HG02678 (cell line): ENCODE measurements at regions not wholly inside any gene's neighbourhood (a gene's known extent, or its start where the extent isn't known, plus 50 kb on each side); places are given as distances from the start of the nearest gene placed in this dataset.

Experiments
- ATAC-seq: cut with Tn5 transposase; IDR thresholded peaks from one replicate; pipeline ENCODE4 v1.9.1; 2021; ENCODE audit warnings: mild to moderate bottlenecking, moderate library complexity; ENCODE audit not compliant: unreplicated experiment

- ATAC-seq: no peak
Measured at GRCh38 chr2:42908518-42909200, 116.3 kb upstream of the HAAO start.

DNA sequence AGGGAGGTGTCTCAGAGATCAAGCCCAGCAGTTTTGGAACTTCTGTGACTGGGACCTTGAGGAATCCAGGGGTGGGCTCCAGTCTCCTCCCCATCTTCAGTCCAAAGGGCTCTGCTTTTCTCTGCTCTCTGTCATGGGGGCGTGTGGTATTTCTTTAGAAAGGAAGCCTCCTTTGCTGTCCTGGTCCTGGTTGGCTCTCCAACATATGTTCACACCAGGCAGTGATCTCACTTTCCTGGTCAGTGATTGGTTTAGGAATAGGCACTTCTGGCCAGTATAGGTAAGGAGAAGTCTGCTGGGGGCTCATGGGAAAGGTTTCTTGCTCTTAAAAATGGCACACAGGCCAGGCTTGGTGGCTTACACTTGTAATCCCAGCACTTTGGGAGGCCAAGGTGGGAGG lies 115.5 kb upstream of the HAAO start:
- no peak for ATAC-seq

- ATAC-seq: no peak
Measured at GRCh38 chr2:42906557-42907411, 114.4 kb upstream of the HAAO start.

DNA sequence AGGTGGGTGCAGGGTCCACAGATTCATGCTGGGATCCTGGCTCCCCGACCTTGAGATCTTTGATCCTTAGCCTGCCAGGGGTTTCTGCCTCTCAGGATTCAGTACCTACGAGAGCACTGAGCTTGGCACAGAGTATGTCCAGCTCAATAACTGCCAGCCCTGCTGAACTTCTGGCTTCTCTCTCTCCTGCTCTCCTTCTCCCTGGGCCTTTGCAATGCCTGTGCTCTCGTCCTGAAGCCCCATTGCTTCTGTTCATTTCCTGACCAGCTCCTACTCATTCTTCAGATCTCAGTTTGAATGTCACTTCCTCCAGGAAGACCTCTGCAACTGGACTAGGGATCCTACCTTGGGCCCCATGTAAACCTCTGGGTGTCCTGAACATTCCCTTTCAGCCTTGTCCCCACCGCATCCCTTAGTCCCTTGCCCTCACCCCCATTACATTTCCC lies 113.8 kb upstream of the HAAO start:
- ATAC-seq: no peak

DNA sequence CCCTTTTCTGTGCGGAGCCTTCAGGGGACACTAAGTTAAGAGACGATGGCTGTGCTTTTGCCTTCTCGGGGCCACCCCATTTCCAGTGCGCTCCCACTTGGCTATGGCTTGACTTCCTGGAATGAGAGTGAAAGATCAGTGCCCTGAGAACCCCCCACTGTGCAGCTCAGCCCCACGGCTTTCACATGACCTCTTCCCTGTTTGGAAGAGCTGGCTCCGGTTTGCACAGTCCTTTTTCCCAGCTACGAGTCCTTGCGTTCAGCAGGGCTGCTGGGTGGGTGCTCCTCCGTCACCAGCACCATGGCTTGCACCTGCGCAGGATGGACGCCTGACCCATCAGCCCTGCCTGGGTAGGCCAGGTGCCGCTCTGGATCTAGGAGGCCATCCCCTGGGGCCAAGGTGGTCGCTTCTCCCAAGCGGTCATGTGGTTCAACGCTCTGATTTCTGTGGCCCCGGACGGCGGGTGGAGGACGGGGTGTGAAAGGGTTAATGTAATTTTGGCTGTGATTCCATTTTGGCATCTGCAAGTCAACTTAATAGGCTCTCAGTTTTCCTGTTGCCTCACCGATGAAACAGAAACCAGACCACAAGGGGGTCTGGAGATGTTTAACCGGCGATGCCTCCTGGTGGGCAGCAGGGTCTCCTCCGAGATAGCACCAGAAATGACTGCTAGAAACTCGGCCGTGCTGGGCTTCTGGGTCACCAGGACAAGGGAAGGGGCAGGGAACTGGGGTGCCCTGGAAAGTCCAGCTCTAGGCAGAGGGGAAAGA lies 113.1 kb upstream of the HAAO start:
- no peak for ATAC-seq

DNA sequence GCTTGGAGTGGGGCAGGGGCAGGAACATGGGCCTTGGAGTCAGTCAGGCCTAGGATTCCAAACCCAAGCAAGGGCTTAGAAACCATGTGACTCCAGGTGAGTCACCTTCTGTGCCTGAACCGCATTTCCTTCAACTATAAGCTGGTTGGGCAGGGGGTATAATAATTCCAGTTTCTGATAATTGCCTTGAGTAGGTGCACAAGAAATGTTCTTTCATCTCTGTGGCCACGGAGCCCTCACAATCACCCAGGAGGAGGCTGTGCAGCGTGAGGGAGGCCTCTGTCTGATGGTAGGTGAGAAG lies 112.1 kb upstream of the HAAO start:
- no peak for ATAC-seq

- no peak for ATAC-seq
Measured at GRCh38 chr2:42903821-42904575, 111.6 kb upstream of the HAAO start.

GRCh38 chr2:42902939-42903709 lies 110.7 kb upstream of the HAAO start:
- no peak for ATAC-seq

- no peak for ATAC-seq
Measured at GRCh38 chr2:42901076-42901640, 108.8 kb upstream of the HAAO start.

DNA sequence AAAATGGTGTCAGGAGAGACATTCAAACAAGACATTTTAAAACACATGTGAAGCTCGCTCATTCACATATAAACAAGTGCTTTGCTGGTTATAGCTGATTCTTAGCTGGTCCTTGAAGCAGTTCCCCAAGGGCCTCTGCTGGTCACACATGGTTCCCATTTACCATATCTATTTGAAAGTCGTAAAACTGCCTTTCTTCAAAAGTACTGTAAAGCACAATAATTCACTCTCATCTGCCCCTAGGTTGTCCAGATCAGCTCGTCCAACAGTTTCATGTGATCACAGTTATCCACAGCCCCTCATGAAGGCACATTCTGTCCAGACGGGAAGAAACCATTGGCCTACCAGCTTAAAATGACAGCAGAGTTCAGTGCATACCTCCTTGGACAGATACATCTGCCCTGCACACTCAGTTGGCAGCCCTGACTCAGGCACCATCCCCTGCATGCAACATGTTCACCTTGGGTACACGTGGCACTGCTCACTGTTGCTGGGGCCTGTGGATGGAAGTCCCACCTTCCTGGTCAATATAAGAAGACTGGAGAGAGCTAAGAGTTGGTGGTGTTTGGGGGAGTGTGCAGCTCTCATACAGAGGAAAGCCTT lies 108.0 kb upstream of the HAAO start:
- no peak for ATAC-seq

DNA sequence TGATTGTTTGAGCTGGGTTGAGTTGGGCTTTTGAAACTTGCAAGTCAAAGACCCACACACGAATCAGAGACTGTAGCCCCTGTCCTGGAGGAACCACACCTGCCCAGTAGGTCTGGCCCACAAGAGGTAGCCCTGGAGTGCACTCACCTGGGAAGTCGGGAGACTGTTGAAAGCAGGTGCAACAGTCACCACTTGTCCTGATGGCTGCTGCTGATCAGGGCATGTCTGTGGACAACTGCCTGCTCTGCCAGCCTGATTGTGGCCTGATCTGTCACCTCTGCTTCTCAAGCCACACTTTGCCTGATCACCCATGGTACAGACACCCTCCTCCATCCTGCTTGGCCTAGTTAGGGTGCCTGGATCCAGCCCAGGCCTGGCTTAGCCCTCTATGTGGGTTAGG lies 105.0 kb upstream of the HAAO start:
- no peak for ATAC-seq

- no peak for ATAC-seq
Measured at GRCh38 chr2:42895791-42896135, 103.4 kb upstream of the HAAO start.

GRCh38 chr2:42895134-42895790 lies 102.9 kb upstream of the HAAO start:
- no peak for ATAC-seq

GRCh38 chr2:42893047-42893758 lies 100.8 kb upstream of the HAAO start:
- ATAC-seq: no peak

DNA sequence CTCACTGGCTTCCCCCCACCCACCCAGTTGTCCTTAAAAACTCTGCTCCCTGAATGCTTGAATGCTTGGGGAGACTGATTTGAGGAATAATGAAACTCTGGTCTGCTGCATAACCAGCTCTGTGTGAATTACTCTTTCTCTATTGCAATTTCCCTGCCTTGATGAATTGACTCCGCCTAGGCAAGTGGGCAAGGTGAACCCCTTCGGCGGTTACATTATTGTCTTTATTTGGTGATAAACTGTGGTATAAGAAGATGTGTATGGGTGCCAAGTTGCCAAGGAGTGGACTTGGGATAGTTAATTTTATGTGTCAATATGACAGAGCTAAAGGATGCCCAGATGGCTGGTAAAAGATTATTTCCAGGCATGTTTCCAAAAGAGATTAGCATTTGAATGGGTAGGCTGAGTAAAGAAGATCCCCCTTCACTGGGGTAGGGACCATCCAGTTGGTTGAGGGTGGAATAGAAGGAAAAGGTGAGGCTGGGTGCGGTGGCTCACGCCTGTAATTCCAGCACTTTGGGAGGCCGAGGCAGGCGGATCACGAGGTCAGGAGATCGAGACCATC lies 98.5 kb upstream of the HAAO start:
- ATAC-seq: no peak

GRCh38 chr2:42888321-42889245 lies 96.2 kb upstream of the HAAO start:
- no peak for ATAC-seq

DNA sequence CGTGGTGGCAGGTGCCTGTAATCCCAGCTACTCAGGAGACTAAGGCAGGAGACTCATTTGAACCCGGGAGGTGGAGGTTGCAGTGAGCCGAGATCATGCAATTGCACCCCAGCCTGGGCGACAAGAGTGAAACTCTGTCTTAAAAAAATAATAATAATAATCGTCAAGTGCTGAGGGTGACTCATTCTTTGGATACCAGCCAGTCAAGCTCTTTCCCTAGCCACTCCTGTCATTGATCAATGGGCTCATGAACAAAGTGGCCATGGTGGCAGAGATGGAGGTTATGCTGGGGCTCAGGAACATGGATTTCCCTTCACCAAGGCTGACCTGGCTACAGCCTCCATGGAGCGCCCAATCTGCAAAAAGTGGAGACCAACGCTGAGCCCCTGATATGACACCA lies 94.5 kb upstream of the HAAO start:
- ATAC-seq: no peak
